CD4-positive, alpha-beta T cell treated with Interleukin-12 subunit alpha and Interleukin-12 subunit beta, for 1 hour (primary cell): ENCODE measurements at regions not wholly inside any gene's neighbourhood (a gene's known extent, or its start where the extent isn't known, plus 50 kb on each side); places are given as distances from the start of the nearest gene placed in this dataset.
"Not testable (repeated sequence)": the region's sequence is repeated elsewhere in the genome, so short reads cannot be mapped to it uniquely, and the experiment has no call there.

ENCODE experiments used
- DNase-seq: peaks from one replicate; pipeline ENCODE4 v3.0.0-alpha.2; 2020

GRCh38 chr4:38386005-38386551, 277.9 kb upstream of the KLF3 start:
- no peak for DNase-seq

GRCh38 chr4:38386654-38387188, 277.3 kb upstream of the KLF3 start:
- no peak for DNase-seq

GRCh38 chr4:38387348-38387747, 276.7 kb upstream of the KLF3 start:
- no peak for DNase-seq

- no peak for DNase-seq
These were observed 276.2 kb upstream of the KLF3 start for GRCh38 chr4:38387819-38388218.

GRCh38 chr4:38388907-38389306, 275.1 kb upstream of the KLF3 start:
- DNase-seq = not testable (repeated sequence)

- DNase-seq = no peak
These were observed 272.9 kb upstream of the KLF3 start for GRCh38 chr4:38390969-38391545.

GRCh38 chr4:38392223-38392855, 271.7 kb upstream of the KLF3 start:
- no peak for DNase-seq

- no peak for DNase-seq
These were observed 267.9 kb upstream of the KLF3 start for GRCh38 chr4:38396091-38396490.

- no peak for DNase-seq
These were observed 267.0 kb upstream of the KLF3 start for GRCh38 chr4:38396845-38397547.

- no peak for DNase-seq
These were observed 263.1 kb upstream of the KLF3 start for GRCh38 chr4:38400946-38401345.

- DNase-seq = no peak
These were observed 257.8 kb upstream of the KLF3 start for GRCh38 chr4:38406243-38406642.

- DNase-seq = no peak
These were observed 254.1 kb upstream of the KLF3 start for GRCh38 chr4:38409852-38410251.

GRCh38 chr4:38411092-38411491, 252.9 kb upstream of the KLF3 start:
- DNase-seq = no peak

- DNase-seq = no peak
These were observed 251.9 kb upstream of the KLF3 start for GRCh38 chr4:38411981-38412536.

- no peak for DNase-seq
These were observed 250.3 kb upstream of the KLF3 start for GRCh38 chr4:38413524-38414341.

GRCh38 chr4:38414410-38414809, 249.6 kb upstream of the KLF3 start:
- DNase-seq = no peak

- no peak for DNase-seq
These were observed 248.3 kb upstream of the KLF3 start for GRCh38 chr4:38415682-38416081.

- DNase-seq = no peak
These were observed 247.5 kb upstream of the KLF3 start for GRCh38 chr4:38416450-38417014.

GRCh38 chr4:38420254-38420653, 243.7 kb upstream of the KLF3 start:
- DNase-seq = not testable (repeated sequence)

GRCh38 chr4:38422850-38423249, 241.1 kb upstream of the KLF3 start:
- DNase-seq = peak; percentile 4

GRCh38 chr4:38424151-38424871, 239.7 kb upstream of the KLF3 start:
- no peak for DNase-seq

GRCh38 chr4:38426532-38426931, 237.5 kb upstream of the KLF3 start:
- no peak for DNase-seq
